LHCN-M2 (cell line): ENCODE measurements at regions not wholly inside any gene's neighbourhood (a gene's known extent, or its start where the extent isn't known, plus 50 kb on each side); places are given as distances from the start of the nearest gene placed in this dataset.

ENCODE experiments used
- DNase-seq: peaks from one replicate; pipeline ENCODE4 v3.0.0-alpha.2; 2012; ENCODE audit warnings: low read depth

GRCh38 chr16:86974120-86974519, 343.1 kb downstream of the C16orf95 start:
- DNase-seq = no peak

- peak; percentile 89 for DNase-seq
Measured at GRCh38 chr16:86975445-86975844, 341.7 kb downstream of the C16orf95 start.

- no peak for DNase-seq
Measured at GRCh38 chr16:86977076-86977676, 340.0 kb downstream of the C16orf95 start.

- no peak for DNase-seq
Measured at GRCh38 chr16:86978445-86979030, 338.7 kb downstream of the C16orf95 start.

- no peak for DNase-seq
Measured at GRCh38 chr16:86979061-86979460, 338.1 kb downstream of the C16orf95 start.

GRCh38 chr16:86979984-86980553, 337.1 kb downstream of the C16orf95 start:
- DNase-seq = no peak

GRCh38 chr16:86980644-86981043, 336.5 kb downstream of the C16orf95 start:
- DNase-seq = no peak

GRCh38 chr16:86982347-86982596, 334.9 kb downstream of the C16orf95 start:
- DNase-seq = no peak

- no peak for DNase-seq
Measured at GRCh38 chr16:86982912-86983311, 334.3 kb downstream of the C16orf95 start.

GRCh38 chr16:86983621-86984020, 333.6 kb downstream of the C16orf95 start:
- no peak for DNase-seq

GRCh38 chr16:86984343-86984742, 332.8 kb downstream of the C16orf95 start:
- no peak for DNase-seq

GRCh38 chr16:86984991-86985647, 332.1 kb downstream of the C16orf95 start:
- no peak for DNase-seq

GRCh38 chr16:86985648-86986015, 331.6 kb downstream of the C16orf95 start:
- DNase-seq = no peak

- no peak for DNase-seq
Measured at GRCh38 chr16:86986136-86986535, 331.1 kb downstream of the C16orf95 start.

- no peak for DNase-seq
Measured at GRCh38 chr16:86986809-86987487, 330.2 kb downstream of the C16orf95 start.

- no peak for DNase-seq
Measured at GRCh38 chr16:86987746-86988670, 329.2 kb downstream of the C16orf95 start.

GRCh38 chr16:86988920-86989696, 328.1 kb downstream of the C16orf95 start:
- DNase-seq = no peak

GRCh38 chr16:86990451-86990850, 326.7 kb downstream of the C16orf95 start:
- DNase-seq = no peak

GRCh38 chr16:86991679-86992078, 325.5 kb downstream of the C16orf95 start:
- DNase-seq = peak; percentile 74

GRCh38 chr16:86992587-86992986, 324.6 kb downstream of the C16orf95 start:
- DNase-seq = no peak
